T-helper 1 cell treated with Interleukin-12 subunit alpha and Interleukin-12 subunit beta and Interleukin-4 antibody, amounts not matched to agents 30 μg/mL and 1 μg/mL, for 36 hours (primary cell): ENCODE measurements at regions not wholly inside any gene's neighbourhood (a gene's known extent, or its start where the extent isn't known, plus 50 kb on each side); places are given as distances from the start of the nearest gene placed in this dataset.
"Not testable (repeated sequence)": the region's sequence is repeated elsewhere in the genome, so short reads cannot be mapped to it uniquely, and the experiment has no call there.

ENCODE experiments used
- H3K27ac Mint-ChIP-seq: one replicate; pipeline ENCODE4 v1.8.0; 2021; ENCODE audit warnings: mild to moderate bottlenecking, mixed read lengths
- H3K27me3 Mint-ChIP-seq: one replicate; pipeline ENCODE4 v1.8.0; 2021; ENCODE audit warnings: low read depth, mixed read lengths
- H3K36me3 Mint-ChIP-seq: one replicate; pipeline ENCODE4 v1.8.0; 2021; ENCODE audit warnings: low read depth, mixed read lengths
- H3K4me1 Mint-ChIP-seq: one replicate; pipeline ENCODE4 v1.8.0; 2021; ENCODE audit warnings: low read depth, mixed read lengths
- H3K4me3 Mint-ChIP-seq: one replicate; pipeline ENCODE4 v1.8.0; 2021; ENCODE audit warnings: mild to moderate bottlenecking, moderate library complexity, mixed read lengths
- H3K9me3 Mint-ChIP-seq: one replicate; pipeline ENCODE4 v1.8.0; 2021; ENCODE audit warnings: mixed read lengths

GRCh38 chr2:128670066-128670465, 351.4 kb upstream of the HS6ST1 start:
- no peak overlapping the region for H3K4me3 Mint-ChIP-seq
- peaks cover 16% of the 10 kb centered on the region for H3K27me3 Mint-ChIP-seq
- H3K27ac Mint-ChIP-seq = no peak overlapping the region
- H3K4me1 Mint-ChIP-seq = no peaks in the 10 kb centered on the region
- no peaks in the 10 kb centered on the region for H3K36me3 Mint-ChIP-seq
- H3K9me3 Mint-ChIP-seq = no peaks in the 10 kb centered on the region

- not testable (repeated sequence) for H3K4me1 Mint-ChIP-seq, H3K4me3 Mint-ChIP-seq, H3K9me3 Mint-ChIP-seq, H3K27ac Mint-ChIP-seq, H3K36me3 Mint-ChIP-seq
- peaks cover 19% of the 10 kb centered on the region for H3K27me3 Mint-ChIP-seq
Observed at GRCh38 chr2:128671981-128672757, 353.5 kb upstream of the HS6ST1 start.

GRCh38 chr2:128679680-128680079, 361.0 kb upstream of the HS6ST1 start:
- not testable (repeated sequence) for H3K4me3 Mint-ChIP-seq

GRCh38 chr2:128681507-128681906, 362.8 kb upstream of the HS6ST1 start:
- H3K36me3 Mint-ChIP-seq = peaks cover 1% of the 10 kb centered on the region
- peaks cover 34% of the 10 kb centered on the region for H3K27me3 Mint-ChIP-seq
- no peak overlapping the region for H3K4me3 Mint-ChIP-seq
- no peaks in the 10 kb centered on the region for H3K9me3 Mint-ChIP-seq
- H3K27ac Mint-ChIP-seq = no peak overlapping the region
- H3K4me1 Mint-ChIP-seq = peaks cover 12% of the 10 kb centered on the region

More at GRCh38 chr2:128679680-128680079, 361.0 kb upstream of the HS6ST1 start:
- not testable (repeated sequence) for H3K27ac Mint-ChIP-seq, H3K36me3 Mint-ChIP-seq, H3K9me3 Mint-ChIP-seq, H3K4me1 Mint-ChIP-seq
- peaks cover 35% of the 10 kb centered on the region for H3K27me3 Mint-ChIP-seq

GRCh38 chr2:128682266-128682665, 363.6 kb upstream of the HS6ST1 start:
- H3K4me1 Mint-ChIP-seq = peaks cover 14% of the 10 kb centered on the region
- peaks cover 1% of the 10 kb centered on the region for H3K36me3 Mint-ChIP-seq

GRCh38 chr2:128682729-128683284, 364.1 kb upstream of the HS6ST1 start:
- no peak overlapping the region for H3K27ac Mint-ChIP-seq
- peaks cover 1% of the 10 kb centered on the region for H3K36me3 Mint-ChIP-seq
- H3K27me3 Mint-ChIP-seq = peaks cover 28% of the 10 kb centered on the region
- no peaks in the 10 kb centered on the region for H3K9me3 Mint-ChIP-seq
- H3K4me1 Mint-ChIP-seq = peaks cover 18% of the 10 kb centered on the region
- no peak overlapping the region for H3K4me3 Mint-ChIP-seq

More at GRCh38 chr2:128682266-128682665, 363.6 kb upstream of the HS6ST1 start:
- peaks cover 32% of the 10 kb centered on the region for H3K27me3 Mint-ChIP-seq
- no peaks in the 10 kb centered on the region for H3K9me3 Mint-ChIP-seq
- no peak overlapping the region for H3K27ac Mint-ChIP-seq
- no peak overlapping the region for H3K4me3 Mint-ChIP-seq

- H3K4me3 Mint-ChIP-seq = no peak overlapping the region
- H3K36me3 Mint-ChIP-seq = peaks cover 5% of the 10 kb centered on the region
- H3K9me3 Mint-ChIP-seq = no peaks in the 10 kb centered on the region
- H3K4me1 Mint-ChIP-seq = peaks cover 18% of the 10 kb centered on the region
- no peak overlapping the region for H3K27ac Mint-ChIP-seq
- peaks cover 23% of the 10 kb centered on the region for H3K27me3 Mint-ChIP-seq
Observed at GRCh38 chr2:128684523-128684922, 365.9 kb upstream of the HS6ST1 start.

- Mint-ChIP-seq H3K4me3 (no peak overlapping the region), H3K36me3 (peaks cover 5% of the 10 kb centered on the region), H3K27me3 (peaks cover 17% of the 10 kb centered on the region), H3K27ac (no peak overlapping the region), H3K9me3 (no peaks in the 10 kb centered on the region), H3K4me1 (peaks cover 18% of the 10 kb centered on the region)
Observed at GRCh38 chr2:128685841-128686496, 367.3 kb upstream of the HS6ST1 start.

- Mint-ChIP-seq H3K36me3 (peaks cover 5% of the 10 kb centered on the region), H3K4me3 (no peak overlapping the region), H3K9me3 (no peaks in the 10 kb centered on the region), H3K4me1 (peaks cover 18% of the 10 kb centered on the region), H3K27ac (no peak overlapping the region), H3K27me3 (peaks cover 14% of the 10 kb centered on the region)
Observed at GRCh38 chr2:128686497-128686859, 367.8 kb upstream of the HS6ST1 start.

GRCh38 chr2:128686881-128687555, 368.4 kb upstream of the HS6ST1 start:
- Mint-ChIP-seq H3K4me3 (no peak overlapping the region), H3K4me1 (peaks cover 18% of the 10 kb centered on the region), H3K9me3 (no peaks in the 10 kb centered on the region), H3K27me3 (peaks cover 16% of the 10 kb centered on the region), H3K27ac (no peak overlapping the region), H3K36me3 (peaks cover 5% of the 10 kb centered on the region)

- peaks cover 18% of the 10 kb centered on the region for H3K4me1 Mint-ChIP-seq
- H3K36me3 Mint-ChIP-seq = peaks cover 5% of the 10 kb centered on the region
- H3K4me3 Mint-ChIP-seq = no peak overlapping the region
- H3K9me3 Mint-ChIP-seq = no peaks in the 10 kb centered on the region
- no peak overlapping the region for H3K27ac Mint-ChIP-seq
- peaks cover 11% of the 10 kb centered on the region for H3K27me3 Mint-ChIP-seq
Observed at GRCh38 chr2:128687565-128687964, 368.9 kb upstream of the HS6ST1 start.

- H3K27me3 Mint-ChIP-seq = peaks cover 4% of the 10 kb centered on the region
- H3K4me3 Mint-ChIP-seq = no peak overlapping the region
- H3K36me3 Mint-ChIP-seq = peaks cover 5% of the 10 kb centered on the region
- H3K9me3 Mint-ChIP-seq = no peaks in the 10 kb centered on the region
- H3K27ac Mint-ChIP-seq = no peak overlapping the region
- peaks cover 17% of the 10 kb centered on the region for H3K4me1 Mint-ChIP-seq
Observed at GRCh38 chr2:128689971-128690370, 371.3 kb upstream of the HS6ST1 start.

GRCh38 chr2:128690431-128690830, 371.8 kb upstream of the HS6ST1 start:
- Mint-ChIP-seq H3K27me3 (peaks cover 4% of the 10 kb centered on the region), H3K36me3 (peaks cover 5% of the 10 kb centered on the region), H3K27ac (no peak overlapping the region), H3K4me3 (no peak overlapping the region), H3K9me3 (no peaks in the 10 kb centered on the region), H3K4me1 (peaks cover 13% of the 10 kb centered on the region)

- H3K27me3 Mint-ChIP-seq = peaks cover 8% of the 10 kb centered on the region
- H3K36me3 Mint-ChIP-seq = peaks cover 4% of the 10 kb centered on the region
- no peaks in the 10 kb centered on the region for H3K9me3 Mint-ChIP-seq
- H3K4me1 Mint-ChIP-seq = peaks cover 12% of the 10 kb centered on the region
- no peak overlapping the region for H3K27ac Mint-ChIP-seq
- no peak overlapping the region for H3K4me3 Mint-ChIP-seq
Observed at GRCh38 chr2:128690869-128691268, 372.2 kb upstream of the HS6ST1 start.
